HCEC 1CT (cell line): ENCODE measurements at regions not wholly inside any gene's neighbourhood (a gene's known extent, or its start where the extent isn't known, plus 50 kb on each side); places are given as distances from the start of the nearest gene placed in this dataset.

Experiments
- DNase-seq: peaks from one replicate; pipeline ENCODE4 v3.0.0-alpha.2; 2017

GRCh38 chr14:31944256-31945073 lies 132.6 kb upstream of the ARHGAP5 start:
- no peak for DNase-seq

- no peak for DNase-seq
Observed at GRCh38 chr14:31945074-31945613, 132.0 kb upstream of the ARHGAP5 start.

GRCh38 chr14:31945701-31946100 lies 131.4 kb upstream of the ARHGAP5 start:
- DNase-seq: no peak

- no peak for DNase-seq
Observed at GRCh38 chr14:31947076-31947475, 130.0 kb upstream of the ARHGAP5 start.

GRCh38 chr14:31947680-31948595 lies 129.2 kb upstream of the ARHGAP5 start:
- DNase-seq: no peak

- DNase-seq: peak; percentile 56
Observed at GRCh38 chr14:31949709-31950108, 127.4 kb upstream of the ARHGAP5 start.

DNA sequence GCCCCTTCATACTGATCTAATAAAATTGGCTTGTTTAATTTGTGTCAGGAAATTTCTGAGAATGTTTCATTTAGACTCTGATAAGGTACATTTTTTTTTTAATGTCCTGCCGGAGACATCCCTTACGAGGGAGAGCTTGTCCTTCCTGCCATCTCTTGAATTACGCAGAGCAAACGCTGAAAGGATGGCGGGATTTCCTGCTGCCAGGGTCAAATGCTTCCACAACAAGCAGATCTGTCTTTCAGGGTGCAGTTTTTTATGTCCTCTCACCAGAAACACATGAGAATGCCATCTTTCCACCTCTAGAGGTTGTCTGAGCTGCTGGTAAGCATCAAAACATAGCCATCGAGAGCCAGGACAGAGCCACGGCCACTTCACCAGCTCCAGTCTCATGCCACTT lies 126.8 kb upstream of the ARHGAP5 start:
- DNase-seq: no peak

GRCh38 chr14:31950764-31951637 lies 126.1 kb upstream of the ARHGAP5 start:
- peak; percentile 76 for DNase-seq

- no peak for DNase-seq
Observed at GRCh38 chr14:31951638-31951964, 125.5 kb upstream of the ARHGAP5 start.

GRCh38 chr14:31952573-31952972 lies 124.5 kb upstream of the ARHGAP5 start:
- DNase-seq: no peak

GRCh38 chr14:31953210-31953609 lies 123.9 kb upstream of the ARHGAP5 start:
- no peak for DNase-seq

- DNase-seq: no peak
Observed at GRCh38 chr14:31954991-31955390, 122.1 kb upstream of the ARHGAP5 start.

GRCh38 chr14:31955936-31956579 lies 121.0 kb upstream of the ARHGAP5 start:
- DNase-seq: no peak

GRCh38 chr14:31957565-31957964 lies 119.5 kb upstream of the ARHGAP5 start:
- DNase-seq: no peak

- DNase-seq: no peak
Observed at GRCh38 chr14:31960039-31960438, 117.1 kb upstream of the ARHGAP5 start.

DNA sequence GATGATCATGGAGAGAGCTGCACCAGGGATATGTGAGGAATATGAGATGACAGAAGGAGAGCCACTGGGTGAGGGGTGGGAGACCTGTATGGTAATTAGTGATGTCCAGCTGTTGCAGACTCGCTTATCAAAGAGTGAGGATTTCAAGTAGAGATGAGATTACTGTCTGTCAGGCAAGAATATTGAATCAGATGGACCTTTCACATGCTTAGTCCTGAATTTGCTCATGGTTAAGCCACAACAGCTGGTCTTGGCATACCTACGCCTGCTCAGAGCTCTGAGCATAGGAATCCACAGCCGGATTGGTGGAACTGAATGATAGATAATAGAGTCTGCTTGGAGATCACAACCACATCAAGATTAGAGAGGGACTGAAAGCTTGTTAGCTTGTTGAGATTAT lies 115.2 kb upstream of the ARHGAP5 start:
- no peak for DNase-seq

DNA sequence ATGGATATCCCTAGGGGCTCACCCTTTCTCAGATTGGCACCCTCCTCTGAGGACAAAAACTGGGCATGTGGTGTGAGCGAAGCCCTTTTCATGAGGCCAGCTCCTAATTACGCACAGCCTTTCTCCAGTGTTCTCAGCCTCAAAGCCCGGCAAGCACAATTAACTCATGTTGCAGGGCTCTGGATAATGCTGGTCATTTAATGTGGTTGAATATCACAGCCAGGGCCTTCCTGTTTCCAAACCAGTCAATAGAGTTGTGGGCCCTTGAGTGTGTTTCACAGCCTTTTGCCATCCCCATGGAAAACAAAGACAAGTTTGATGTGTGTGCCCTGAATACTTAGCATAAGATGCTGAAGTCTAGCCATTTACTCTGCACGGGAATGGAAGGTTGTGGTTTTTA lies 114.2 kb upstream of the ARHGAP5 start:
- DNase-seq: no peak

- no peak for DNase-seq
Observed at GRCh38 chr14:31963587-31963986, 113.5 kb upstream of the ARHGAP5 start.

- no peak for DNase-seq
Observed at GRCh38 chr14:31964490-31964889, 112.6 kb upstream of the ARHGAP5 start.

DNA sequence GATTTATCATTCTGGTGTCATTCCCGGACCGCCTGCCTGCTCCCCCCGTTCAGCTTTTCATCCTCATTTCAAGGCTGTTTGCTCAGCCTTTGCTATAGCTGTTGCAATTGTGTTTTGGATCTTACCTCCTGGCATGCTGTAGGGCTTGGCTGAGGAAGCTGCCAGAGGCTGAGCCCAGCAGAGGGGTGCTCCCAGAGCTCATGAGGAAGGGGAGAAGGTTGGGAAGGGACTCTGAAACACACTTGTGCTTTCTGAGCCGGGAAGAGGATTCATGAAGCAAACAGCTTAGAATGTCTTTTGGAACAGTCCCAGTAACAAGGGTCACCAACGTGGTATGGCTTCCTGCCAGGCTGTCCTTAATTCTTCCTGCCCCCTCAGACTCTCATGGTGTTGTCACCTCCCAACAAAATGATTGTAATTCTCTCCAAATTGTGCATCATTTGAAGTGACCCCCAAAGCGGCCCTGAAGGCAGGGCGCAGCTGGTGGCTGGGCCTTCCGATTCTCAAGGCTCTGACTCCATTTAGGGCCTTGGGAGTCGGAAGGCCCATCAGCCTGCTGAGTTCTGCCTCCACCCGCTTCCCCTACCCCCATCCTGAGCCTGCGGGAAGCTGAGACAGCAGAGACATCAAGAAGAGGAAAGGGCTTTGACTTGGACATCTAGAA lies 111.9 kb upstream of the ARHGAP5 start:
- no peak for DNase-seq

DNA sequence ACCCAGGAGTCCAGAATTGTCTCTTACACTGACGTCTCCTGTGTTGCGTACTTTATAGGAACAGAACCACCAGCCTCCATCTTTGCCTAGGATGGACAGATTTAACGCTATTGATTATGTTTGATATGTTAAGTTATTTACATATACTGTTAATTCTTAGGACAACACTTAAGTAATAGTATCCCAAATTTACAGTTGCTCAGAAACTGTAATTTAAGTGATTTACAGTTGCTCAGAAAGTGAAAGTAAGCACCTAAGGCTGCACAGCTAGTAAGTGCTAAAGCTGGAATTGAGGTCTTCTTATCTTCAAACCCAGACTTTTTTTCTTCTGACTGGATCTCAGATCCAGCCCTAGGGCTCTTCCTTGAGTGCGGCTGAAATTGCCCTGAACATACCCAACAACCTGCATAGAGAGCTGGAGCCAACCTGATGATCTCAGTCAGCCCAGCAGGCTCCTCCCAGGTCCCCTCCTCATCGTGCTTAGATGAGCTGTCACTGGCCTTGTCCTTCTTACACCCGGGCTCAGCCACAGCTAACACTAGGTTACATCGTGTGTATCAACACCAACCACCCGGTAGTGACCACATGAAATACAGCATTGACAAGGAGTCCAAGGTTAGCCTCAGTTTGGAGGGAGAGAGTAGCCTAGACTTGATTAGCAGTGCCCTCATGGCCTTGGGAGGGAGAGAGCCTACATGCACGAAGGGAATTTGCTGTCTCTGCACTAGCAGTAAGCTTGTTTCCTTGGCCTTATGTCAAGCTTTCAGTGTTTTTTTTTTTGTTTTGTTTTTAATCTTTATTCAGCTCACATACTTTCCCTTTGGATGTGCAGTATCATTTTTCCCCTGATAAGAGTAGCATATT lies 111.1 kb upstream of the ARHGAP5 start:
- no peak for DNase-seq
